ENCODE measurements at regions not wholly inside any gene's neighbourhood (a gene's known extent, or its start where the extent isn't known, plus 50 kb on each side); places are given as distances from the start of the nearest gene placed in this dataset.

DNA sequence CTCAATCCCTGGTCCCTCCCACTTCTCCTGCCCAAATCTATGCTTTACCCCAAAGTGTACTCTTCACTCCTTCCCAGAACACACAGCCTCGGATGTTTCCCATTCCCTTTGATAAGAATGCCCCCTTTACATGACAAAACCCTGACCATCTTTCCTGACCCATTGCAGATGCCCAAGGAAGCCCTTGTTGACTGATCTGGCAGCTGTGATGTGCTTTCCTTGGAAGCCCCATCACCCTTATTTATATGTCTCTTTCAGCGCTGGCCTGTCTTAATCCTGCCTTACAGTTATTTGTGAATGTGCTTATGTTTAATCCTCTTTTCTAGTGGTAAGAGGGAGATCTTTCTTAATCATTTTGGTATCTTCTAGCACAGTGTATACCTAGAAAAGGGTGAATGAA is 523.1 kb downstream of the CD83 start:
- H3K27me3 ChIP-seq: no peaks in the 10 kb centered on the region
- intact Hi-C loops (cut with DNase I): no loop called here
- WGBS, 2 donors: 72 to 81% methylated on average over 2 of the region's 2 CpGs
- TF ChIP-seq, protein P1, sequence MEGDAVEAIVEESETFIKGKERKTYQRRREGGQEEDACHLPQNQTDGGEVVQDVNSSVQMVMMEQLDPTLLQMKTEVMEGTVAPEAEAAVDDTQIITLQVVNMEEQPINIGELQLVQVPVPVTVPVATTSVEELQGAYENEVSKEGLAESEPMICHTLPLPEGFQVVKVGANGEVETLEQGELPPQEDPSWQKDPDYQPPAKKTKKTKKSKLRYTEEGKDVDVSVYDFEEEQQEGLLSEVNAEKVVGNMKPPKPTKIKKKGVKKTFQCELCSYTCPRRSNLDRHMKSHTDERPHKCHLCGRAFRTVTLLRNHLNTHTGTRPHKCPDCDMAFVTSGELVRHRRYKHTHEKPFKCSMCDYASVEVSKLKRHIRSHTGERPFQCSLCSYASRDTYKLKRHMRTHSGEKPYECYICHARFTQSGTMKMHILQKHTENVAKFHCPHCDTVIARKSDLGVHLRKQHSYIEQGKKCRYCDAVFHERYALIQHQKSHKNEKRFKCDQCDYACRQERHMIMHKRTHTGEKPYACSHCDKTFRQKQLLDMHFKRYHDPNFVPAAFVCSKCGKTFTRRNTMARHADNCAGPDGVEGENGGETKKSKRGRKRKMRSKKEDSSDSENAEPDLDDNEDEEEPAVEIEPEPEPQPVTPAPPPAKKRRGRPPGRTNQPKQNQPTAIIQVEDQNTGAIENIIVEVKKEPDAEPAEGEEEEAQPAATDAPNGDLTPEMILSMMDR (IDR thresholded peaks at IDR 0.05): no peak
- H3K27ac ChIP-seq: peak overlapping the region in 2 of 10 donors; percentile 11 to 29
- no peak for ATAC-seq
- no peaks in the 10 kb centered on the region for H3K36me3 ChIP-seq
- H3K9me3 ChIP-seq: no peaks in the 10 kb centered on the region
- no peak overlapping the region for H3K4me3 ChIP-seq
- H3K4me1 ChIP-seq: peaks cover 0 to 65% (median 35%) of the 10 kb centered on the region in 9 donors
- no peak for DNase-seq

DNA sequence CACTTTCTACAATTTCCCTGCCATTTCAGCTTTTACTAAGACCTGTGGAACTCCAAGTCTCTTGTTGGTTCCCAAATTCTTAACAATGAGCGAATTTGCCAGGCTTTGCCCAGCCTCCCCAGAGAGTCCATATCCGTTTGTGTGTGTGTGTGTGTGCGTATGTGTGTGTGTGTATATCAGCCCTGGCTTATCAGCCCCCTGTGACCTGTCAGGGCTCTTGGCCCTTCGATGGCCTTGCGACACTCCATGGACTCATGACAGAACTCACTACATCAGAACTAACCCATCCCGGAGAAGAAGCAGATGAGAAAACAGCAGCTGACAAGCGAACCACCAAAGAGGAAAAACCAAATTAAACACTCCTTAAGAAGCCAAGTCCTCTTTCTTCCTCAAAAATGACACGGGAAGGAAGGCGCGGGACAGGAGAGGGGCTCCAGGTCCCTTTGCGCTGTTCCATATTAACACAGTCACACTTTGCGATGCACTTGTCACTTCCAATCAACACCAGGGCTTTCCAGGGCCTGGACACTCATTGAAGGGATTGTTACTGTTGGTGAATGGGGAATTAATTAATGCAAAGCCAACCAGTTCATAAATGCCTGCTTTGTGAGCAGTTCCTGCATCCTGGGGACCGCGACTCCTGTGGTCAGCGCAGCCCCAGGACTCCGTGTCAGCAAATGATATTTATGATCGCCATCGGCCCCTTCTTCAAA is 524.0 kb downstream of the CD83 start:
- peak in 2 of 8 donors; percentile 52 to 72 for ATAC-seq
- H3K36me3 ChIP-seq: no peaks in the 10 kb centered on the region
- H3K27ac ChIP-seq: peak overlapping the region in 2 of 10 donors; percentile 11 to 29
- TF ChIP-seq, protein P1 (IDR thresholded peaks at IDR 0.05): no peak
- no peaks in the 10 kb centered on the region for H3K27me3 ChIP-seq
- H3K4me1 ChIP-seq: peaks cover 0 to 59% (median 31%) of the 10 kb centered on the region in 9 donors
- peak in 1 of 2 donors; percentile 44 for DNase-seq
- H3K9me3 ChIP-seq: no peaks in the 10 kb centered on the region
- intact Hi-C loops (cut with DNase I): no loop called here
- WGBS, 2 donors: 89% methylated on average over 18 of the region's 18 CpGs
- H3K4me3 ChIP-seq: no peak overlapping the region

DNA sequence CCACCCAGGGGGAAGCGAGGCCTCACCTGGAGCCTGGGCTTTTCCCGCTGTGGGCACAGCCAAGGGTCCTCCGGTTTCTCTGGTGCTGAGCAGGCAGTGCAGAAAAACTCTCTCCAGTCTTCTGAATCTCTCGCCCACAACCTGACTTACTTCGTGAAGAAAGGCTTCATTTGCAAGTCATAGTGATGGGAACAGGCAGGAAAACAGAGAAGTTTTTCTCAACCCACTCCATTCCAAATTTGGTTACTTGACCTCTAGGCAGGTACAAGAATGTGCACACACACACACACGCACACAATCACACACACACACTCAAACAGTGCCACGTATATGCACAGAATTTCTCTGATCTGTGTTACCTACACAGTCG is 524.5 kb downstream of the CD83 start:
- Histone ChIP-seq H3K9me3 (no peaks in the 10 kb centered on the region), H3K4me1 (peaks cover 0 to 55% (median 29%) of the 10 kb centered on the region in 9 donors), H3K36me3 (no peaks in the 10 kb centered on the region), H3K4me3 (no peak overlapping the region), H3K27ac (no peak overlapping the region), H3K27me3 (no peaks in the 10 kb centered on the region)
- ATAC-seq (no peak), DNase-seq (no peak)
- intact Hi-C loops (cut with DNase I): no loop called here
- WGBS, 2 donors: 97 to 98% methylated on average over 8 of the region's 8 CpGs
- TF ChIP-seq, protein P1 (IDR thresholded peaks at IDR 0.05): no peak

DNA sequence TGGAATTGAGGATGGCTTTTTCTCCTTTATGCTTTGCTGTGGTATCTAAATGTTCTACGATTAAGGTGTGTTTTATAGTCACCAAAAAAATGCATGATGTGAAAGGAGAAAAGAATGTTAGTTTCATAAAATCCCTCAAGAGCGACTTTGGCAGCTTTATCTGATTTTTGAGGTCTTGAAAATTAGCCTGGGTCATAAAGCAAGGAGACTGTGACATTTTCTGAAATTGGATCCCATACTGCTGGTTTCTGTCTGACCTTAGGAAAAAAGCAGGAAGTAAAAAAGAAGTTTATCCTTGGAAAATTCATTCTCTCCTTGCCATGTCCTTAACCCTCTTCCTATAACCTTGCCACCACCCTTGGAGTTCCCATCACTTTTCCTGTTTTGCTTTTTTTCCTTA is 525.3 kb downstream of the CD83 start:
- Histone ChIP-seq H3K4me1 (peaks cover 0 to 48% (median 26%) of the 10 kb centered on the region in 9 donors), H3K9me3 (no peaks in the 10 kb centered on the region), H3K36me3 (no peaks in the 10 kb centered on the region), H3K27me3 (no peaks in the 10 kb centered on the region), H3K4me3 (no peak overlapping the region), H3K27ac (no peak overlapping the region)
- 95 to 97% methylated on average over 2 of the region's 2 CpGs for WGBS, 2 donors
- ATAC-seq (no peak), DNase-seq (no peak)
- TF ChIP-seq, protein P1 (IDR thresholded peaks at IDR 0.05): no peak
- intact Hi-C loops (cut with DNase I): no loop called here
